Nephron (organoid): ENCODE measurements at regions not wholly inside any gene's neighbourhood (a gene's known extent, or its start where the extent isn't known, plus 50 kb on each side); places are given as distances from the start of the nearest gene placed in this dataset.
"Not testable (repeated sequence)": the region's sequence is repeated elsewhere in the genome, so short reads cannot be mapped to it uniquely, and the experiment has no call there.

Source experiments
- H3K27ac Mint-ChIP-seq, 3 experiments: 2 replicates each; pipeline ENCODE4 v1.8.0; 2020; ENCODE audit warnings: mixed read lengths in 3 of 3, mild to moderate bottlenecking in 2 of 3, moderate library complexity in 1 of 3
- H3K27me3 Mint-ChIP-seq: 2 replicates; pipeline ENCODE4 v1.8.0; 2021; ENCODE audit warnings: low read depth, mild to moderate bottlenecking, moderate library complexity, mixed read lengths
- H3K36me3 Mint-ChIP-seq: 2 replicates; pipeline ENCODE4 v1.8.0; 2020; ENCODE audit warnings: low read depth, mixed read lengths
- H3K4me1 Mint-ChIP-seq: 2 replicates; pipeline ENCODE4 v1.8.0; 2020; ENCODE audit warnings: mixed read lengths
- H3K4me3 Mint-ChIP-seq, 3 experiments: 2 replicates each; pipeline ENCODE4 v1.8.0; 2020; ENCODE audit warnings: mild to moderate bottlenecking in 3 of 3, mixed read lengths in 3 of 3, moderate library complexity in 2 of 3
- H3K9me3 Mint-ChIP-seq: 2 replicates; pipeline ENCODE4 v1.8.0; 2020; ENCODE audit warnings: mixed read lengths
- CTCF ChIP-seq, 3 experiments: fragments of 200-600 bp; sonication (generic); IDR thresholded peaks; one replicate each; pipeline ENCODE4 v1.5.0; 2021; ENCODE audit warnings: antibody characterized with exemption in 3 of 3; ENCODE audit not compliant: unreplicated experiment in 3 of 3

- TF ChIP-seq CTCF (IDR thresholded peaks at IDR 0.05; ENCODE audit: unreplicated experiment in 3 of 3) = no peak
- no peak overlapping the region for H3K27ac Mint-ChIP-seq
These were observed 279.2 kb downstream of the PDCD6IP start for GRCh38 chr3:34077417-34078195.

GRCh38 chr3:34078418-34078817 lies 280.0 kb downstream of the PDCD6IP start:
- peaks cover 5% of the 10 kb centered on the region for H3K4me1 Mint-ChIP-seq
- TF ChIP-seq CTCF (IDR thresholded peaks at IDR 0.05; ENCODE audit: unreplicated experiment in 3 of 3) = no peak
- H3K36me3 Mint-ChIP-seq = no peaks in the 10 kb centered on the region
- no peak overlapping the region for H3K4me3 Mint-ChIP-seq
- no peak overlapping the region for H3K27ac Mint-ChIP-seq
- no peaks in the 10 kb centered on the region for H3K27me3 Mint-ChIP-seq
- H3K9me3 Mint-ChIP-seq = peaks cover 10% of the 10 kb centered on the region

More at GRCh38 chr3:34077417-34078195, 279.2 kb downstream of the PDCD6IP start:
- H3K4me1 Mint-ChIP-seq = peaks cover 5% of the 10 kb centered on the region
- H3K36me3 Mint-ChIP-seq = no peaks in the 10 kb centered on the region
- H3K9me3 Mint-ChIP-seq = peaks cover 10% of the 10 kb centered on the region
- H3K4me3 Mint-ChIP-seq = no peak overlapping the region
- H3K27me3 Mint-ChIP-seq = no peaks in the 10 kb centered on the region

GRCh38 chr3:34079849-34080248 lies 281.4 kb downstream of the PDCD6IP start:
- H3K27ac Mint-ChIP-seq, H3K4me1 Mint-ChIP-seq, H3K36me3 Mint-ChIP-seq, H3K4me3 Mint-ChIP-seq, H3K27me3 Mint-ChIP-seq: not testable (repeated sequence)
- H3K9me3 Mint-ChIP-seq = peaks cover 16% of the 10 kb centered on the region

- not testable (repeated sequence) for H3K27ac Mint-ChIP-seq, H3K36me3 Mint-ChIP-seq, H3K4me1 Mint-ChIP-seq, H3K27me3 Mint-ChIP-seq, H3K4me3 Mint-ChIP-seq
- H3K9me3 Mint-ChIP-seq = peaks cover 24% of the 10 kb centered on the region
These were observed 291.9 kb downstream of the PDCD6IP start for GRCh38 chr3:34090379-34090778.

- no peaks in the 10 kb centered on the region for H3K27me3 Mint-ChIP-seq
- no peaks in the 10 kb centered on the region for H3K36me3 Mint-ChIP-seq
- peaks cover 20% of the 10 kb centered on the region for H3K9me3 Mint-ChIP-seq
- TF ChIP-seq CTCF (IDR thresholded peaks at IDR 0.05; ENCODE audit: unreplicated experiment in 3 of 3) = no peak
- no peaks in the 10 kb centered on the region for H3K4me1 Mint-ChIP-seq
- H3K27ac Mint-ChIP-seq = no peak overlapping the region
- no peak overlapping the region for H3K4me3 Mint-ChIP-seq
These were observed 292.4 kb downstream of the PDCD6IP start for GRCh38 chr3:34090876-34091275.

DNA sequence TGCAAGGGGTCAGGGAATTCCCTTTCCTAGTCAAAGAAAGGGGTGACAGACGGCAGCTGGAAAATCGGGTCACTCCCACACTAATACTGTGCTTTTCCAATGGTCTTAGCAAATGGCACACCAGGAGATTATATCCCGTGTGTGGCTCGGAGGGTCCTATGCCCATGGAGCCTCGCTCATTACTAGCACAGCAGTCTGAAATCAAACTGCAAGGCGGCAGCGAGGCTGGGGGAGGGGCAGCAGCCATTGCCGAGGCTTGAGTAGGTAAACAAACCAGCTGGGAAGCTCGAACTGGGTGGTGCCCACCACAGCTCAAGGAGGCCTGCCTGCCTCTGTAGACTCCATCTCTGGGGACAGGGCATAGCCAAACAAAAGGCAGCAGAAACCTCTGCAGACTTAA lies 295.9 kb downstream of the PDCD6IP start:
- H3K4me3 Mint-ChIP-seq, H3K27ac Mint-ChIP-seq, H3K4me1 Mint-ChIP-seq, H3K27me3 Mint-ChIP-seq, H3K36me3 Mint-ChIP-seq: not testable (repeated sequence)
- peaks cover 16% of the 10 kb centered on the region for H3K9me3 Mint-ChIP-seq

DNA sequence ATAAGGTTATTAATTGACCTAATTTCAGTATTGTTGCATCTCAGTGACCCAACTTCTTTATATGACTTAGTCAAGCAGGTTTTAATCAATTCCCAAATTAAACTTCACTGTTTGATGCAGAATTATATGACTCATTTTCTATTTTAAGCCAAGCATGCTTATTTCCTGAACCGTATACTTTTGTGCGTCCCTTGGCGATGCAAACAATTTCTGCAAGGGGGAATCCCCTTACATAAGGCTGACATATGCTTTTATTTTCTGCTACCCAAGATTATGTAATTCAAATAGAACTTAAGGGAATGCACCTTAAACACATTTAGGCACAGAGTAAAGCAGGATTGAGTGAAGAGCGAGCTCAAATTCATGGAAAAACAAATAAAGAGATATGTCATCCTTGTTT lies 303.9 kb downstream of the PDCD6IP start:
- Mint-ChIP-seq H3K4me1 (no peaks in the 10 kb centered on the region), H3K9me3 (peaks cover 9% of the 10 kb centered on the region), H3K27me3 (no peaks in the 10 kb centered on the region), H3K27ac (no peak overlapping the region), H3K36me3 (no peaks in the 10 kb centered on the region), H3K4me3 (no peak overlapping the region)
- TF ChIP-seq CTCF (IDR thresholded peaks at IDR 0.05; ENCODE audit: unreplicated experiment in 3 of 3) = no peak
